ENCODE measurements at regions not wholly inside any gene's neighbourhood (a gene's known extent, or its start where the extent isn't known, plus 50 kb on each side); places are given as distances from the start of the nearest gene placed in this dataset.

GRCh38 chr10:78985973-78986818 is 82.6 kb upstream of the ZMIZ1 start:
- no peak for TF ChIP-seq POLR2A (IDR thresholded peaks at IDR 0.05; ENCODE audit: low read depth, low read length)
- DNase-seq (ENCODE audit: insufficient read length, low spot score) (no peak), FAIRE-seq (no peak)

DNA sequence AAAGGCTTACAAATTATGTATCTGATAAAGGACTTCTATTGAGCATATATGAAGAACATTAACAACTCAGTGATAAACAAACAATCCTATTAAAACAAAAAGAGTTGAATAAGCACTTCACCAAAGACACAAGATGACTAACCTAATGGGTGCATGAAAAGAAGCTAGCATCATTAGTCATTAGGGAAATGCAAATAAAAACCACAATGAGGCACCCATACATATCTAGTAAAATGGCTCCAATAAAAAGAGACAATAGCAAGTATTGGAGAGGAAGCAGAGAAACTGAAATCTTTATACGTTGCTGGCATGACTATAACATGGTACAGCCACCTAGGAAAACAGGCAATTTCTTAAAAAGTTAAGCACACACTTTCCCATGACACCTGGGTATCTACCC is 77.6 kb upstream of the ZMIZ1 start:
- FAIRE-seq (no peak), DNase-seq (ENCODE audit: insufficient read length, low spot score) (no peak)

GRCh38 chr10:78992333-78992732 is 76.4 kb upstream of the ZMIZ1 start:
- FAIRE-seq (no peak), DNase-seq (ENCODE audit: insufficient read length, low spot score) (no peak)
- TF ChIP-seq POLR2A (IDR thresholded peaks at IDR 0.05; ENCODE audit: low read depth, low read length), result no peak

More for the DNA sequence above, 77.6 kb upstream of the ZMIZ1 start:
- no peak for TF ChIP-seq POLR2A (IDR thresholded peaks at IDR 0.05; ENCODE audit: low read depth, low read length)

DNA sequence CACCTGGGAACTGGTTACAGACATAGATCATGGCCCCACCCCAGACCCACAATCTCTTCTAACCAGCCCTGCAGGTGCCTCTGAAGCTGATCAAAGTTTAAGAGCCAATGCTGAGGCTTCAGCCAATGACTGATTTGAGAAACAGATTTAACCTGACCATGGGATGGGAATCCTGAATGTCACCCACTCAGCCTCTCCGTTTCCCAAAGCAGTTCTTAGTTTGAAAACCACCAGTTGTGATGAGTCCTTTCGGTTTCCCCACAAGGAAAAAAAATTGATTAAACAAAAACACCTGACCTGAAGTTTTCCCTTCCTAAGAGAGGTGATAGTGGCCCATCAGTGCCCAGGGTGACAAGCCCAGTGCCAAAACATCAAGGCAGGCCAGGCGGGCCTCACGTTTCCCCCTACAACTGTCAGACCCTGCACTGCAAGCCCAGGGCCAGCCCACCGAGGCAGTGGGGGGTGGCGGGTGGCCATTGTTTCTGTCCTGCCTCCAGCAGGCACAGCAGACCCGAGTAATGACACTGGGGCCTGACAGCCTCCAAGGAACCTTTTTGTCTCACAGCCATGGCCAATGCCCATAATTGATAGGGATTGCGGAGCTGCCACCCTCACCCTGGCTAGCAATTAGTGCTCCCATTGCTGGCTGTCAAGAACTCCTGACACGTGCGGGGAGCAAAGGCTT is 75.4 kb upstream of the ZMIZ1 start:
- FAIRE-seq (no peak), DNase-seq (ENCODE audit: insufficient read length, low spot score) (no peak)
- TF ChIP-seq POLR2A (IDR thresholded peaks at IDR 0.05; ENCODE audit: low read depth, low read length), result no peak

DNA sequence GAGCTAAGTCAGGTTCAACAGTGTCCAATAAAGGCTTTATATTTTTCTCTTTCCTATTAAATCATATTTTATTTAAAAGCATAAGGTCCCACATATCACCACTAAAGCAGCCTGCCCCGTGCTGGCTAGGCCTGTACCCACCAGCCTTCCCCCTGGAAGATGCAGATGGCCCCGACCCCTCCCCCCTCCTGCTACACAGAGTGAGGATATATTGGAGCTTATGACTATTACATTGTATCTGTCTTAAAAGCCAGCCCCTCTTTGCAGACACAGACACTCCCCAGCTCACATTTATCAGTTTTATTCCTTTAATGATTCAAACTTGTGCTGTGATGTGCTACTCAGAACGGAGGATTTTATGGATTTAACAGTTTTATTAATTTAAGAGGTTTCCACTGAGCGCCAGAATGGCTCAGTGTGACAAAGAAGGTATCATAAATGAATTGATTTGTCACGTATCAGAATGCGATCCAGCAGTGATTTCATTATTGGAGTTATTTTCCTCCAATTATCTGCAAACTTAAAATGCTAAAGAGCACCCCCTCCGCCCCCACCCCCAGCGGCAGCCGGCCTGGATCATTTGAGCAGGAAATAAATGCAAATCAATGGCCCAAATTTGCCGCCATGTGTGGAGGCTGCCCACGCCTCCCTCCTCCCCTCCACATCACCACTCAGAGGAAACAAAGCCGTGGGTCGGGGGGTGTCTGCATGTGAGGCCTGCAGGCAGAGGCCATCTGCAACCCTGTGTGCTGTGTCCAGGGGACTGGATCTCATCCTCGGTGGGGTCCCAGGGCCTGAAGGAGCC is 72.6 kb upstream of the ZMIZ1 start:
- FAIRE-seq (no peak), DNase-seq (ENCODE audit: insufficient read length, low spot score) (no peak)
- TF ChIP-seq POLR2A (IDR thresholded peaks at IDR 0.05; ENCODE audit: low read depth, low read length), result no peak

DNA sequence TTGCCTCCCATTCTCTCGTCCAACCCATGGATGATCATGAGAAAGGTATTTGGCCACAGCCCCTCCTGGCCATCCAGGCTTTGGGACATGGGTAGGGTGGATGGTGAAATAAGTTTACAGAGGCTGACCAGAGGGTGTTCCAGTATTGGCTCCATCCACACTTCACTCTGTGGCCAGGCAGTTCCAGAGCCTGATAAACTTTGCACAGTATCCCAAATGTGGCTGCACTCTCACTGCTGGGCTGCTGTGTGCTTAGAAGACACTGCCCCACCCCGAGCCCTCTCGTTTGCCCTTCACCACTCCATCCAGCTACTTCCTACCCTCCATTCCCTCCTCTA is 72.0 kb upstream of the ZMIZ1 start:
- TF ChIP-seq POLR2A (IDR thresholded peaks at IDR 0.05; ENCODE audit: low read depth, low read length), result no peak
- FAIRE-seq, result no peak
- DNase-seq (ENCODE audit: insufficient read length, low spot score), result no peak

DNA sequence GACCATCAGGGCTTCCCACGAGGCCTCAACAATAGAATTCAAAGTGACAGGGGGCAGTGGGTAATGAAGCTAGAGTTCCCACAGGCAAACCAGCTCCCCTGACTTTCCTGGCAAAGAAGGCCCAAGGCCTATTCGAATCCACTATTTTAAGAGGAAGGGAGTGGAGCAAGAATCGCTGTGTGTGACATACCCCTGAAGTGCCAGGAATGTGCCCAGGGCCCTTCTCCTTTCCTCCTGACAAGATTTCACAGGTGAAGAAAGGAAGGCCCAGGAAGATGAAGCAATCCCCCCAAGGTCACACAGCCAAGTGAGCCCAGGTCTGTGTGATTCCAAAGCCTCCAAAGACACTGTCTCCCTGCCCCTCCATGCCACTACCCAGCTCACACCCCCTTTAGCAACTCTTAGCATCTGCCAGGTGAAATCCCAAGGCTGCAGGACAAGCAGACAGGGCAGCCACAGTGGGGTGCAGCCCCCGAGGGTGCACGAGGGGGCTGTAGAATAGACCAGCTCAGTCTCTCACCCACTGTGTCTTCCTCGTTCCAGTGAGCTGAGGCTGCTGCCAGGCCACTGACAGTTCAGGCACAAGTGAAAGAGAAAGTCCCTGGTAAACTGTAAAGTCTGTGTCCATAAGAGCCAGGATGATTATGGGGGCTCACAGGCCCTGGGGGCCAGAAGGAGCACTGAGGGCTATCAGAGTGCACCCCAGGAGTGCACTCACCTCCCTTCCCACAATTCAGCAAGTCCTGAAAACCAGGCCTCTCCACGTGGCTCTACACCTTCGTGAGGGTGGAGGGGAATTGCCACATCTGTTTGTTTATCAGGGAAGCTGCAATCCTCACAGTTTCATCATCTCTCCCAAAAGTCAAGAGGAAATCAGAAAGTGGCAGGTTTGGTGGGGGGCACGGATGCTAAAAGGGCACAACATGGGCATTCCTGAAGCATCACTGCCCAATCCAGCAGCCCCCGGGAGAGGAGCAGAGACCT is 70.8 kb upstream of the ZMIZ1 start:
- DNase-seq (ENCODE audit: insufficient read length, low spot score) (no peak), FAIRE-seq (no peak)
- TF ChIP-seq POLR2A (IDR thresholded peaks at IDR 0.05; ENCODE audit: low read depth, low read length), result no peak

GRCh38 chr10:79001082-79001885 is 67.5 kb upstream of the ZMIZ1 start:
- no peak for TF ChIP-seq POLR2A (IDR thresholded peaks at IDR 0.05; ENCODE audit: low read depth, low read length)
- peak; percentile 11 for FAIRE-seq
- no peak for DNase-seq (ENCODE audit: insufficient read length, low spot score)

- FAIRE-seq (no peak), DNase-seq (ENCODE audit: insufficient read length, low spot score) (no peak)
- no peak for TF ChIP-seq POLR2A (IDR thresholded peaks at IDR 0.05; ENCODE audit: low read depth, low read length)
Observed at GRCh38 chr10:79002336-79002735, 66.4 kb upstream of the ZMIZ1 start.

DNA sequence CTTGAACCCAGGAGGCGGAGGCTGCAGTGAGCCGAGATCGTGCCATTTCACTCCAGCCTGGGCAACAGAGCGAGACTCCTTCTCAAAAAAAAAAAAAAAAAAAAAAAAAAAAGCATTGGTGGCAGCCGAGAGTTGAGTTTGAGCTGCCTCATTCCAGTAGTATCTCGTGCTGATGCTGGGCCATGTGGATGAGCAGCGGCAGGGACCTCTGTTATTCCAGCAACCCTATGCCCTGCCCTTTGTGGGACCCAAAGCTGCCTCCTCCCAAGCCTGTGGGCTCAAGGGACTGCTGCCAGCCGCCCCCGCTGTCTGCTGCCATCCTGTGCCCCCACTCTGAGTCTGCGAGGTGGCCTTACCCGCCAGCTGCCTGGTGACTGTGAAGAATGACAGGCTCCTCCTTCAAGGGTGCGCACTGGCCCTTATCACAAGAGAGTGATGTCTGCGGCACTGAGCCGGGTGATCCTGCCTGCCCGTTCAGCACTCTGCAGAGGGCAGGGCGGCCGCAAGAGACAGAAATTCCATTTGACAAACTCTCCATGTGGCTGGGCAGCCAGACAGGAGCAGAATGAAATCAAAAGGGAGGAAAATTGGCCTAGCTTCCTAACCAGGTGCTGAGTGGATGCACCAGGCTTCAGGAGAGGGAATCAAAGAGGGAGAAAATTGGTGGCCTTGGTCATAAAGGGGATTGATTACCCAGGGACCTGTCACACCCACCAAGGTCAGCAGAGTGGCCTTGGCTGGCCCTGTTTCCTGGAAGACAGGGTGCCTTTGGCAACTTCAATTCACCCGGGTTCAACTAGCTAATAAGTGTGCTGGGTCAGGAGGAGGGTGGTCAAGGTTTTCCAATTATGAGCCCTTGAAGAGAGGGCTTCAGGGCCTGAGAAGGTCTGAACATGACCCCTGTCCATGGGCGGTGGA is 65.3 kb upstream of the ZMIZ1 start:
- DNase-seq (ENCODE audit: insufficient read length, low spot score), result no peak
- TF ChIP-seq POLR2A (IDR thresholded peaks at IDR 0.05; ENCODE audit: low read depth, low read length), result no peak
- FAIRE-seq, result no peak

DNA sequence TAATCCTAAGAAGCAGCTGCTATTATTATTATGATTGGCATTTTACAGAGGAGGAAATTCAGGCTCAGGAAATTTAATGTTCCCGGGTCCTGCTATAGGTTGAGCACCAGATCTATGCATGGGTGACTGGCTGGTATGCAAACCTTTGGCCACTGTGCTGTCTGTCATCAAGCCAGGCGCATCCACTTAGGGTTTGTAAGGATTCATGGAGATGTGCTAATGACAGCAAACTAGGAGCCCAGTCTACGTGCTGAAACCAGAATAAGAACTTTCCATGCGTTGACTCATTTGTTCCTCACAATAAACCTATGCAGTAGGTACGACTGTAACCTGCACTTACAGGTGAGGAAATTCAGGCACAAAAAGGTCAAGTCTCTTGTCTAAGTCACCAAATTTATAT is 64.5 kb upstream of the ZMIZ1 start:
- no peak for DNase-seq (ENCODE audit: insufficient read length, low spot score)
- no peak for FAIRE-seq

More for the DNA sequence above, 64.5 kb upstream of the ZMIZ1 start:
- TF ChIP-seq POLR2A (IDR thresholded peaks at IDR 0.05; ENCODE audit: low read depth, low read length), result no peak

Data from H54 (cell line).